Adrenal gland (tissue), 5 donors: ENCODE measurements at regions not wholly inside any gene's neighbourhood (a gene's known extent, or its start where the extent isn't known, plus 50 kb on each side); places are given as distances from the start of the nearest gene placed in this dataset.

Experiments
- POLR2A ChIP-seq, 2 donors: fragments of 450-650 bp; IDR thresholded peaks; one replicate each; pipeline ENCODE4 v1.6.1; 2017; ENCODE audit warnings: antibody characterized with exemption in 2 of 2, mild to moderate bottlenecking in 2 of 2, moderate library complexity in 1 of 2
- TF ChIP-seq, protein P1 (sequence below), 6 experiments: fragments of 450-650 bp in 4 of 6; fragments of 200-600 bp in 2 of 6; sonication (generic) in 1 of 6; IDR thresholded peaks; 1 replicate in 5 of 6; 2 replicates in 1 of 6; pipeline versions ENCODE4 v1.5.1 to v1.8.0; 2016 to 2021; ENCODE audit warnings: antibody characterized with exemption in 6 of 6, mild to moderate bottlenecking in 2 of 6, moderate library complexity in 1 of 6
- donor health status: DM: no; HTN: no; CAD: no.

- TF ChIP-seq, protein P1, sequence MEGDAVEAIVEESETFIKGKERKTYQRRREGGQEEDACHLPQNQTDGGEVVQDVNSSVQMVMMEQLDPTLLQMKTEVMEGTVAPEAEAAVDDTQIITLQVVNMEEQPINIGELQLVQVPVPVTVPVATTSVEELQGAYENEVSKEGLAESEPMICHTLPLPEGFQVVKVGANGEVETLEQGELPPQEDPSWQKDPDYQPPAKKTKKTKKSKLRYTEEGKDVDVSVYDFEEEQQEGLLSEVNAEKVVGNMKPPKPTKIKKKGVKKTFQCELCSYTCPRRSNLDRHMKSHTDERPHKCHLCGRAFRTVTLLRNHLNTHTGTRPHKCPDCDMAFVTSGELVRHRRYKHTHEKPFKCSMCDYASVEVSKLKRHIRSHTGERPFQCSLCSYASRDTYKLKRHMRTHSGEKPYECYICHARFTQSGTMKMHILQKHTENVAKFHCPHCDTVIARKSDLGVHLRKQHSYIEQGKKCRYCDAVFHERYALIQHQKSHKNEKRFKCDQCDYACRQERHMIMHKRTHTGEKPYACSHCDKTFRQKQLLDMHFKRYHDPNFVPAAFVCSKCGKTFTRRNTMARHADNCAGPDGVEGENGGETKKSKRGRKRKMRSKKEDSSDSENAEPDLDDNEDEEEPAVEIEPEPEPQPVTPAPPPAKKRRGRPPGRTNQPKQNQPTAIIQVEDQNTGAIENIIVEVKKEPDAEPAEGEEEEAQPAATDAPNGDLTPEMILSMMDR (IDR thresholded peaks at IDR 0.05): no peak
- no peak for TF ChIP-seq POLR2A (IDR thresholded peaks at IDR 0.05)
Observed at GRCh38 chr18:71168557-71169145, 879.8 kb downstream of the SOCS6 start.
